Activated CD8-positive, alpha-beta T cell treated with anti-CD3 and anti-CD28 coated beads for 36 hours (primary cell): ENCODE measurements at regions not wholly inside any gene's neighbourhood (a gene's known extent, or its start where the extent isn't known, plus 50 kb on each side); places are given as distances from the start of the nearest gene placed in this dataset.
"Not testable (repeated sequence)": the region's sequence is repeated elsewhere in the genome, so short reads cannot be mapped to it uniquely, and the experiment has no call there.

Experiments used
- ATAC-seq: fragments of 200-7000 bp; cut with Tn5 transposase; one replicate; pipeline ENCODE4 v1.10.0; 2021; ENCODE audit warnings: mild to moderate bottlenecking, moderate library complexity
- CTCF ChIA-PET: fragments of 350-600 bp; sonication (Branson Sonifier 250); formaldehyde crosslinking; loops from one replicate; lab custom pipeline; 2021; ENCODE audit warnings: antibody characterized with exemption; lab: Charles Lee
- POLR2A ChIA-PET: fragments of 350-600 bp; sonication (Branson Sonifier 250); formaldehyde crosslinking; loops from one replicate; lab custom pipeline; 2021; ENCODE audit warnings: antibody characterized with exemption; lab: Charles Lee
- DNase-seq: peaks from one replicate; pipeline ENCODE4 v3.0.0-alpha.2; 2020
- H3K27ac Mint-ChIP-seq: one replicate; pipeline ENCODE4 v1.8.0; 2021; ENCODE audit warnings: mild to moderate bottlenecking, mixed read lengths
- H3K27me3 Mint-ChIP-seq: one replicate; pipeline ENCODE4 v1.8.0; 2021; ENCODE audit warnings: mixed read lengths
- H3K36me3 Mint-ChIP-seq: one replicate; pipeline ENCODE4 v1.8.0; 2021; ENCODE audit warnings: low read depth, mixed read lengths
- H3K4me1 Mint-ChIP-seq: one replicate; pipeline ENCODE4 v1.8.0; 2021; ENCODE audit warnings: low read depth, mixed read lengths
- H3K4me3 Mint-ChIP-seq: one replicate; pipeline ENCODE4 v1.8.0; 2021; ENCODE audit warnings: mild to moderate bottlenecking, moderate library complexity, mixed read lengths
- H3K9me3 Mint-ChIP-seq: one replicate; pipeline ENCODE4 v1.8.0; 2021; ENCODE audit warnings: mixed read lengths
- intact Hi-C: fragments of 100-400 bp; cut with micrococcal nuclease; formaldehyde crosslinking; loops from one replicate; pipeline ENCODE4 v1.10.0; 2022
- TF ChIP-seq, protein P1 (sequence below): fragments of 200-600 bp; IDR thresholded peaks from one replicate; pipeline ENCODE4 v1.8.0; 2022; ENCODE audit warnings: antibody characterized with exemption, mild to moderate bottlenecking

DNA sequence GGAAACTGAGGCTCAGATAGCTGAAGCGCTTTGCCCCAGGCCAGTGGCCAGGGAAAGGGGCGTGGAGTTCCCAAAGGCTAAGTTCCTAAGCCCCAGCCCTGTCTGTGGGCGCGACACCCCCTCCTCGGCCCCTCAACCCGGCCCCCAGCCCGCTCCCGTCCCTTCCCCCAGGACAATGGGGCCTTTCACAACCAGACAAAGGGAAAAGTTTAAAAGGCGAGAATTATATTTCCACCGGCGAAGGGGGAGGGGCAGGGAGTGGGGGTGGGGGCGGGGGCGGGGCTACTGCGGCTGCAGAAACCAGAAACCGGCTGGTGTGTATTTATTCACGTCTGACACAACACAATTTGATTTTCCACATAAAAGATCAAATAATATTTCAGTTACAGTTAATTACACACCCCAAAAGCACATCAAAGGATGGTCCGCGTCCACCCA is 192.1 kb downstream of the MN1 start:
- POLR2A ChIA-PET = no interaction called here
- intact Hi-C loops = no loop called here
- ATAC-seq = no peak

DNA sequence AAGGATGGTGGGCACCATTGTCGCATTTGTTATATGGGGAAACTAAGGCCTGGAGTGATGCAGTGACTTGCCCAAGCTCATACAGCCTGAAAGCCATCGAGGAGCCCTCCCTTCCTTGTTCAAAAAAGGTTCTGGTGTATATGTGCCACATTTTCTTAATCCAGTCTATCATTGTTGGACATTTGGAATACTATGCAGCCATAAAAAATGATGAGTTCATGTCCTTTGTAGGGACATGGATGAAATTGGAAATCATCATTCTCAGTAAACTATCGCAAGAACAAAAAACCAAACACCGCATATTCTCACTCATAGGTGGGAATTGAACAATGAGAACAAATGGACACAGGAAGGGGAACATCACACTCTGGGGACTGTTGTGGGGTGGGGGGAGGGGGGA is 191.4 kb downstream of the MN1 start:
- intact Hi-C loops, H3K4me1 Mint-ChIP-seq, H3K4me3 Mint-ChIP-seq, CTCF ChIA-PET, POLR2A ChIA-PET, DNase-seq, H3K27ac Mint-ChIP-seq, ATAC-seq, H3K36me3 Mint-ChIP-seq, H3K9me3 Mint-ChIP-seq: not testable (repeated sequence)
- peaks cover 22% of the 10 kb centered on the region for H3K27me3 Mint-ChIP-seq

More for the DNA sequence above, 192.1 kb downstream of the MN1 start:
- H3K27me3 Mint-ChIP-seq = peaks cover 17% of the 10 kb centered on the region
- no peaks in the 10 kb centered on the region for H3K36me3 Mint-ChIP-seq
- no peak overlapping the region for H3K4me3 Mint-ChIP-seq
- no peaks in the 10 kb centered on the region for H3K9me3 Mint-ChIP-seq
- H3K27ac Mint-ChIP-seq = no peak overlapping the region
- CTCF ChIA-PET = no interaction called here
- TF ChIP-seq, protein P1, sequence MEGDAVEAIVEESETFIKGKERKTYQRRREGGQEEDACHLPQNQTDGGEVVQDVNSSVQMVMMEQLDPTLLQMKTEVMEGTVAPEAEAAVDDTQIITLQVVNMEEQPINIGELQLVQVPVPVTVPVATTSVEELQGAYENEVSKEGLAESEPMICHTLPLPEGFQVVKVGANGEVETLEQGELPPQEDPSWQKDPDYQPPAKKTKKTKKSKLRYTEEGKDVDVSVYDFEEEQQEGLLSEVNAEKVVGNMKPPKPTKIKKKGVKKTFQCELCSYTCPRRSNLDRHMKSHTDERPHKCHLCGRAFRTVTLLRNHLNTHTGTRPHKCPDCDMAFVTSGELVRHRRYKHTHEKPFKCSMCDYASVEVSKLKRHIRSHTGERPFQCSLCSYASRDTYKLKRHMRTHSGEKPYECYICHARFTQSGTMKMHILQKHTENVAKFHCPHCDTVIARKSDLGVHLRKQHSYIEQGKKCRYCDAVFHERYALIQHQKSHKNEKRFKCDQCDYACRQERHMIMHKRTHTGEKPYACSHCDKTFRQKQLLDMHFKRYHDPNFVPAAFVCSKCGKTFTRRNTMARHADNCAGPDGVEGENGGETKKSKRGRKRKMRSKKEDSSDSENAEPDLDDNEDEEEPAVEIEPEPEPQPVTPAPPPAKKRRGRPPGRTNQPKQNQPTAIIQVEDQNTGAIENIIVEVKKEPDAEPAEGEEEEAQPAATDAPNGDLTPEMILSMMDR = no peak
- DNase-seq = no peak
- peaks cover 3% of the 10 kb centered on the region for H3K4me1 Mint-ChIP-seq

DNA sequence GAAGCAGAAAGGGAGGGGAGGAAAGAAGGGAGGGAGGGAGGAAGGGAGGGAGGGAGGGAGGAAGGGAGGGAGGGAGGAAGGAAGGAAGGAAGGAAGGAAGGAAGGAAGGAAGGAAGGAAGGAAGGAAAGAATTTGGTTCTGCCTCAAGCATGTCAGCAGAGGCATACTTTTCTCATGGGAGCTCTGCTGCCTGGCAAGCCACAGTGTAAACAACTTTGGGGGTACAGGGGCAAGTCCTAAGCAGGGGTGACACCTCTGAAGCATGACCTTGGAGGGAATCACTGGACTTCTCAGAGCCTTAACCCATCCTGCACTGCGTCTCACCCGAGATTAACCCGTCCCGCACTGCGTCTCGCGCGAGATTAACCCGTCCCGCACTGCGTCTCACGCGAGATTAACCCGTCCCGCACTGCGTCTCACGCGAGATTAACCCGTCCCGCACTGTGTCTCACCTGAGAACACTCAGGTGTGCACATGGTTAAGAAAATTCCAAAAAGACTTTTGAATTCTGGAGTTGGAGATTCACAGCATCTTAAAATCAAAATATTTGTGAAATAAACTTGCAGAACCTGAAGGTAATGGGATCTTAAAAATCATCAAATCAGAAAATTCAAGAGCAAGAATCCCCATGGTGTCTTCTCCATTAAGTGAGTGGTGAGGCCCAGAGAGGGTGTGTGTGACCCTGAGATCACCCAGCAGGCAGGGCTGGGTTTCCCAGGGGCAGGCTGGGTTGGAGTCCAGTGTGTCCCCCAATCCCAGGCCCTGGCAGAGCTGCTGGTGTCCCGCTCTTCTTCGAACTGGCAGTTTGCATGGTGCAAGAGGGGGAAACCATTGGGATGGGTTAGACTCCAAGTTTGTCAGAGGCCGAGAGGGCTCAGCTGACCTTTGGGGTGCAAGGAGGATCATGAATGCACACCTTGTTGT is 190.4 kb downstream of the MN1 start:
- no peak for ATAC-seq
- peaks cover 25% of the 10 kb centered on the region for H3K27me3 Mint-ChIP-seq
- no peak overlapping the region for H3K4me3 Mint-ChIP-seq
- POLR2A ChIA-PET = no interaction called here
- TF ChIP-seq, protein P1 = no peak
- peaks cover 3% of the 10 kb centered on the region for H3K4me1 Mint-ChIP-seq
- no peaks in the 10 kb centered on the region for H3K36me3 Mint-ChIP-seq
- CTCF ChIA-PET = no interaction called here
- DNase-seq = no peak
- H3K27ac Mint-ChIP-seq = no peak overlapping the region
- intact Hi-C loops = no loop called here
- H3K9me3 Mint-ChIP-seq = no peaks in the 10 kb centered on the region

DNA sequence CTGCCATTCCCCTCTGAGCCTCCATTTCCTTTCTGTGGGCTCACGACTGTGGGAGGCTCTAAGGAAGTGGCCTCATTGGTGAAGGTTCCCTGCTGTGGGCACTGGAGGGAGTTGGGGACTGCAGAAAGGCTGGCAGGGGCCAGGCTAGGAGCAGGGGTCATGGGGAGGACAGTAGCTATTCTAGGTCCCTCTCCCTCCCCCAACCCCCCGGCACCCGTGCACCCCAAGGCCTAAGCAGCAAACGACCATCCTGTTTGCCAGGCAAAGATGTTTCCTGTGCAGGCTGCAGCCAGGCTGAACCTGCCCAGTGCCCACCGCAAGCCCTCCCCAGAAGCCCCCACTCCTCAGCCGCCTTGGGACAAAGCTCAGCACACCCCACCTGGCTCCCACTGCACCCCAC is 189.4 kb downstream of the MN1 start:
- ATAC-seq = no peak

DNA sequence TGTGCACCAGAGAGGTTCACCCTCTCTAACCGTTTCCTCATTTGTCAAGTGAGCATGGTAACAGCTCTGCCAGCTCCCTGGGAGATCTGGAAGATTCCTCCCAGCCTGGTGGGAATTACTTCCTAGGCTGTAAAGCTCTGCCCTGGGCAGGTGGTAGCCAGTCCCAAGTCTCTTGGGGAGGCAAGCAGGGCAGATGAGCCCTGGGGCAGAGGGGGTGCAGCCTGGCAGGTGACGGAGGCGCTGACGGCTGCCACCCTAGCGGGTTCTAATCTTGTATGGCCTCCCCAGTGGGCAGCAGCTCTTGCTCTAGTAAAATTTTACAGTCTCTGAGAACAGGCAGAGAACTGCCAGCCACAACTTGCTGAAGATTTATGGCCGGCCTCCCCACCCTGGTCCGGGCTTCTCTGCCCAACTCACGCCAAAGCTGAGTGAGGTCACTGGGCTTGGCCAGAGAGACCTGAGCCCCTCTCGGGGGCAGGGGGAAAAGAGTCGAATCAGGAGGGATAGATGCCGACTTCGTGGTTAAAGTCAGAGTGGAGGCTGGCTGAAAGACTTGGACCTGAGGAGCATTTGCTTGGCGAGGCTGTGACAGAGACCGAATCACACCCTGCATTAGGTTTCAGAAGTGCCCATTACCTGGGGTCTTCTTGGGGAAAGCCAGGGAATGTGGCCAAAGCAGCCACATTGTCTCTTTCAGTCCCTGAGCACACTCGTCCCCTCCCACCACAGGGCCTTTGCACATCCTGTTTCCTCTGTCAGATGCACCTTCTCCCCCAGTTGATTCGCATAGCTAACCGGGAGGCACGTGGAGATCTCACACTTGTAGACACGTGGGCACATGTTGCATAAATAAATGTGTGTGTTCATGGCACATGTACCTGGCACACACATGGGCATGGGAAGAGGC is 188.2 kb downstream of the MN1 start:
- no peak overlapping the region for H3K4me3 Mint-ChIP-seq
- H3K9me3 Mint-ChIP-seq = no peaks in the 10 kb centered on the region
- ATAC-seq (no peak), DNase-seq (peak; percentile 7)
- ChIA-PET CTCF (no interaction called here), POLR2A (no interaction called here)
- no peak overlapping the region for H3K27ac Mint-ChIP-seq
- intact Hi-C loops = no loop called here
- TF ChIP-seq, protein P1 = no peak
- H3K27me3 Mint-ChIP-seq = peaks cover 28% of the 10 kb centered on the region
- no peaks in the 10 kb centered on the region for H3K36me3 Mint-ChIP-seq
- peaks cover 3% of the 10 kb centered on the region for H3K4me1 Mint-ChIP-seq

More for the DNA sequence above, 189.4 kb downstream of the MN1 start:
- Mint-ChIP-seq H3K27ac (no peak overlapping the region), H3K27me3 (peaks cover 25% of the 10 kb centered on the region), H3K36me3 (no peaks in the 10 kb centered on the region), H3K9me3 (no peaks in the 10 kb centered on the region), H3K4me3 (no peak overlapping the region), H3K4me1 (peaks cover 3% of the 10 kb centered on the region)
- intact Hi-C loops = no loop called here
- no peak for DNase-seq
- ChIA-PET CTCF (no interaction called here), POLR2A (no interaction called here)
- TF ChIP-seq, protein P1 = no peak
